Stimulated activated CD8-positive, alpha-beta memory T cell treated with anti-CD3 and anti-CD28 coated beads, Interleukin-7, amount 100 ng/mL, for 1 hour (primary cell): ENCODE measurements at regions not wholly inside any gene's neighbourhood (a gene's known extent, or its start where the extent isn't known, plus 50 kb on each side); places are given as distances from the start of the nearest gene placed in this dataset.
"Not testable (repeated sequence)": the region's sequence is repeated elsewhere in the genome, so short reads cannot be mapped to it uniquely, and the experiment has no call there.

ENCODE experiments used
- DNase-seq, 2 donors: peaks; one replicate each; pipeline ENCODE4 v3.0.0-alpha.2; 2020; ENCODE audit warnings: low read depth in 2 of 2

DNA sequence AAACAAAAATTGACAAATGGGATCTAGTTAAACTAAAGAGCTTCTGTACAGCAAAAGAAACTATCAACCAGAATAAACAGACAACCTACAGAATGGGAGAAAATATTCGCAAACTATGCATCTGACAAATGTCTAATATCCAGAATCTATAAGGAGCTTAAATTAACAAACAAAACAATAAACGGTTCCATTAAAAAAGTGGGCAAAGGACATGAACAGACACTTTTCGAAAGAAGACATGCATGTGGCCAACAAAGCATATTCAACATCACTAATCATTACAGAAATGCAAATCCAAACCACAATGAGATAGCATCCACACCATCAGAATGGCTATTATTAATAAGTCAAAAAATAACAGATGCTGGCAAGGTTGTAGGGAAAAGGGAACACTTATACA lies 50.5 kb upstream of the MED13L start:
- DNase-seq: not testable (repeated sequence)

DNA sequence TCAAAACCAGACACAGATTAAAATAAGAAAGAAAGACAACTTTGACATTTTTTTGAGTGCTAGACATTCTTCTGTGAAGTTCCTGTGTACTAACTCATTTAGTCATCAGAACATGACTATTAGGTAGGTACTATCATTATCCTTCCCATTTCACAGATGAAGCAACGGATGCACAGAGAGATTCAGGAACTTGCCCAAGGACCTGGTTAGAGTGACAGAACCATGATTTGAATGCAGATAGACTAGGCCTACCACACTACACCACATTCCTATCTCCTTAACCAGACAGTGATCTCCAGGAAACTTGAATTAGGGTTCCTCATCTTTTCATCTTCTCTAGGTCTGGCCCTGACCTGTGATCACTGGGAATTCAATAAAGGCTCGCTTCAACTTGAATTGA lies 54.4 kb upstream of the MED13L start:
- no peak for DNase-seq

DNA sequence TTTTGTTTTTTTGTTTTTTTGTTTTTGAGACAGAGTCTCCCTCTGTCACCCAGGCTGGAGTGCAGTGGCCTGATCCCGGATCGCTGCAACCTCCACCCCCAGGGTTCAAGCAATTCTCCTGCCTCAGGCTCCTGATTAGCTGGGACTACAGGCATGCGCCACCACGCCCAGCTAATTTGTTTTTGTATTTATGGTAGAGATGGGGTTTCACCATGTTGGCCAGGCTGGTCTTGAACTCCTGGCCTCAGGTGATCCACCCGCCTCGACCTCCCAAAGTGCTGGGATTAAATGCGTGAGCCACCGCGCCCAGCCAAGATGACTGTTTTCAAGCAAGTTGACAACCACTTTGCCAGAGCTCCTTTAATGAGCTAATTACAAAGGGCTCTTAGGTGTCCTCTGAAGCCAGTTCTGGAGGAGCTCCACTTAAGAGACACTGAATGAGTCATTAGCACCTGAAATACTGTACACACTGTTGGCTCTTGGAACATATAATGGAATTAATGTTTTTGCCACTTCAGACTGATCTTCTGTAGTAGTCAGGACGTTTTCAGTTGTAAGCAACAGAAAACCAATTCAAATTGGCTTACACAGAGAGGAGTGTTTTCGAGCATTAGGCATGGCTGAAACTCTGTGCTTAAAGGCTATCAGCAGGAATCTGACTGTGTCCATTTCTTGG lies 55.4 kb upstream of the MED13L start:
- no peak for DNase-seq

DNA sequence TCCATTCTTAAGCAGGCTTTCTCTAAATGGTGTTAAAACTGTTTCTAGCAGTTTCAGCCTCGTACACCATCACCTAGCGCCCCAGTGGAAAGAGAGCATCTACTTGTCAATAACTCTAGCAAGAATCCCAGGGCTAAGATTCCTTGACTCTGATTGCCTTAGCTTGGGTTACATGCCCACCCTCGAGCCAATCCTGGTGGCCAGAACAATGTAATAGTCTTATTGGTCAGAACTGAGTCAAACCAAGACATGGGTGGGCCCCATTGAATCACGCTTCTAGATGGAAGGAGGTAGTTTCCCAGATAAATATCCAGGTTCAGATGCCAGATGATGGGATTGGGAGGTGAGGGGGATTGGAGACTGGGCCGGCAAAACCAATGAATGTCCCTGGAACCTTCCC lies 55.9 kb upstream of the MED13L start:
- DNase-seq: no peak

DNA sequence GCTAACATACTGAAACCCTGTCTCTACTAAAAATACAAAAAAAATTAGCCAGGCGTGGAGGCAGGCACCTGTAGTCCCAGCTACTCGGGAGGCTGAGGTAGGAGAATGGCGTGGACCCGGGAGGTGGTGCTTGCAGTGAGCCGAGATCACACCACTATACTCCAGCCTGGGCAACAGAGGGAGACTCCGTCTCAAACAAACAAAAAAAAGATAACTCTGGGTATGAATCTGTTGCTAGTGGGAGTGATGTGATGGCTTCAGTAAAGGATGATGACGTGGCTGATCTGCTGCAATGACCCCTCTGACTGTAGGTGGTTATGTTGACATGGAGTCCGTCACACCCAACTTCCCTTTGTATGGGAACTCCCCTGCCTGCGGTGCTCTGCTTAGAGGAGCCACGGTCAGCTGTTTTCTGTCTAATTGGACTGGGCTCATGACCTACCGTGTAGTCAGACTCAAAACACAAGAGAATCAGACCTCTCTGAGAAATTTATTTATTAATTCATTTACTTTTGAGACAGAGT lies 59.1 kb upstream of the MED13L start:
- DNase-seq: no peak

DNA sequence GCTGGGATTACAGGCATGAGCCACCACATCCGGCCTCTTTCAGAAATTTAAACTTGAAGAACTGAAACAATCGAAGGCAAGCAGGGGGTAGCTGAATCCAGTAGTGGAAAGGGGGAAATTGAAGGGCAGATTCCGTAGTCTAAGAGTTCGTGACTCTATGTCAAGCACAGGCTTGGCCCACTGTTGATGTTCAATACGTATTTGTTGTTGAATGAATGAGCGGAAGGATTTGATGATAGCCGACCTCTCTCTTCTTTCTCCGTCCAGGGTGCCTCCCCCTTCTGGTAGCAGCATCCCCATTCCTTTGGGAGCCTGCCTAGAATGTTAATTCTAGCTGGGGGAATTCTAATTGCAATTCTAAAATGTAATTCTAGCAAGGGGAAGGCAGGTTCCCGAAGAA lies 59.8 kb upstream of the MED13L start:
- DNase-seq: no peak

DNA sequence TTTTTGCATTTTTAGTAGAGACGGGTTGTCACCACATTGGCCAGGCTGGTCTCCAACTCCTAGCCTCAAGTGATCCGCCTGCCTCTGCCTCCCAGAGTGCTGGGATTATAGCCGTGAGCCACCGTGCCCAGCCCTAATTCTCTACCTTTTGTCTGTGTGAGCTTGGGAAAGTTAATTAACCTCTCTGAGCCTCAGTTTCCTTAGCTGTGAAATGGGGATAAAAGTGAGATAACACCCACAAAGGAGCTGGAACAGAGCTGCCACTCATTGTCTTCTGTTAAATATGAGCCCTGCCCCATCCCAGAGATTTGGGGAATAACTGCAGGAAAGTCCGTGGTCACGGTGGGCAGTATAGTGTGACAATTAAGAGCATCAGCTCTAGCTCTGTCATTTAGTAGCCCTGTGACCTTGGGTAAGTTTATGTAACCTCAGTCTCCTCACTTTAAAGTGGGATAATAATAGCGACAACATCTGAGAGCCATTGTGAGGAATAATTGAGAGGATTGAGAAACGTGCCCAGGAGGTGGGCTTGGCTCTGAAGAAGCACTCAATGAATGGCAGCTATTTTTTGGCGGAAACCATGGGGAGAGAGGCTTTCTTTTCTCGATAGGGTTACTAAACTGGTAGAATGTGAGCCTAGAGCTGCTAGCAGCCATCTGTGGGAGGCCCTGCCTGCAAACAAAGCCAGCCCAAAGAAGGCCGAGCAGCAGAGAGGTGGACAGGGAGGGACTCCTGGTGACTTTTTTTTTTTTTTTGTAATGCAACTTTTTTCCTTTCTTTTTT lies 60.8 kb upstream of the MED13L start:
- no peak for DNase-seq

DNA sequence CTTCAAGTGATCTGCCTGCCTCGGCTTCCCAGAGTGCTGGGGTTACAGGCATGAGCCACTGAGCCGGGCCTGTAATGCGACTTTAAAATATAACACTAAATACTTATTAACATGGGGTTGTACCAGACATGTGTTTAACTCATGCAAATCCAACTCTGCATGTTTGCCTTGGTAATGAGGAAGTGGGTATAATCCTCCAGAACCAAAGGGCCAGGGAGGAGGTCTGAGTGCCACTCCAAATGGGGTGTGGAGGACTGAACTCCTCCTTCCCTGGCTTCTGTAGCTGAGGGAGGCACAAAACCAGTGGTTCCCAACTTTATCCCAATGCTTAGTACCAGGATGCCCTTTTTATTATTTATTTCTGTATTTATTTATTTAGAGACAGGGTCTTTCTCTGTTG lies 61.6 kb upstream of the MED13L start:
- no peak for DNase-seq

DNA sequence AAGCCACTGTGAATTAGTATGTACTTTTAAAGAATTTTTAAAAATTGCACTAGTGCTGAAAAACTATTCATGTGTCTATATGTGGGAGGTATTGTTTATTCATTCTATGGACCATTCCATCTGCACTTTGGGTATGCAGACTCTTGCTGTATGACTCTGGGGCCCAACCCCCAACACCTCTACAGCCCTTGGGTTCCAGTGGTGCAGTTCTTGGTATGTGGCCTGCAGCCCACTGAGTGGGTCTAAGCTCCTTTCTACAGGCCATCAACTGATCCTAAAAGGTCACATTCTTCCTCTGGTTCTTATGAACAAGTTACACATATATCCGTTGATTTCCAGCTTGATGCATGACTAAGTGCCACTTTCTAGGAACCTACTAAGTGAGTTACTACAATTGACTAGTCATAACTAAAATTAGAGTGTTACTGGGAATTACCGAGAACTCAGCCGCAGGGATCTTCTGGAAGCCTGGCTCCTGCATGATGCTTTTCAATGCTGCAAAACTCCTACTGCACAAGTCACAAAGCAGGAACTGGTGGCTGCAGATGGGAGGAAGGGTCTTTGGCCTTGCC lies 62.4 kb upstream of the MED13L start:
- DNase-seq: no peak

DNA sequence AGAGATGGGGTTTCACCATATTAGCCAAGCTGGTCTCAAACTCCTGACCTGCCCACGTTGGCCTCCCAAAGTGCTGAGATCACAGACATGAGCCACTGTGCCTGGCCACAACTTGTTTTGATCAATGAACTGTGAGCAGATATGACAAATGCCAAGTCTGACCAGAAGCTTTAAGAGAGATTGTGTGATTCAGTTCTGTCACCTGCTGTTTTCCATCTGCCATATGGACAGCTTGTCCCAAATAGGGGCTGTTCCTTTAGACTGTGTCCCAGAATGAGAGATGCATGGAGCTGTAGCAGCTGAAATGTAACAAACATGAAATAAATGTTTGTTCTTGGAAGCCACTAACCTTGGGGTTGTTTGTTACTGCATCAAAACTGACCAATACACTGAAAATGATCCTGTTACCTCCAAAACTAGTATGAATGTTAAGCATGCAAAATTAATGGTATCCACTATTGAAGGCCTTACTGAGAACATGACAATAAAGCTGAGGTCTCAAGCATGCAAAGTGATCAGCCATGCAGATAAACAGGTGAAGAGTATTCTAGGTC lies 65.9 kb upstream of the MED13L start:
- no peak for DNase-seq

DNA sequence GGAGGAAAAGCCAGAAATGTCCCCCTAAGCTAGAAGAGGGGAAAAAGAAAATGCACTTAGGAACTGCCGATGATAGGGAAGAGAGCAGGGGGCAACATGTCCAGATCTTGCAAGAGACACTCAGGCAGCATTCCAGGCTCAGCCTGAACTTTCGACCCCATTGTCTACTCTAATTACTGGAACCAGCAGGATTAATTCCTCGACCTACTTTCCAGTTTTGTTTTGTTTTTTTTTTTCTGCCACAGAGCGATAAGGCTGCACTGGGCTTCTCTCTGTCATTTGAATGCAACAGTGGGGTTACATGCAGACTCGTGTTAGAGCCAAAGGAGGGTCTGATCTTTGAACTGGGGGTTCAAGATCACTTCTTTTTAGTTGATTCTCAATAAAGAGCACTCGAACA lies 68.7 kb upstream of the MED13L start:
- DNase-seq: no peak

DNA sequence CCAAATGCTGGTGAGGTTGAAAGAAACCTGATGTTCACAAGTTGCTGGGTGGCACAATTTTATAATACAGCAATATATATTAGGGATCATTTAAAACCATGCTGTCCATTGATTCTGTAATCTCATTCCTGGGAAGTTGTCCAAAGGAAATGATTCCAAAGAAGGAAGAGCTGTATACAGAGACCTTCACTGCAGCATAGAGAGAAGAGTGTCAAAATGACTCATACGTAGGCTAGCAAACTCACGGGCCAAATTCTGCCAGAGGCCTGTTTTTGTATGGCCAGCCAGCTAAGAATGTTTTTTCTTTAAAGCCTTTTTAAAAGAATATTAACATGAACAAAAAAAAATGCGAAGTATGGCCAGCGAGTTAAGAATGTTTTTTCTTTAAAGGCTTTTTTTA lies 69.2 kb upstream of the MED13L start:
- DNase-seq: no peak

DNA sequence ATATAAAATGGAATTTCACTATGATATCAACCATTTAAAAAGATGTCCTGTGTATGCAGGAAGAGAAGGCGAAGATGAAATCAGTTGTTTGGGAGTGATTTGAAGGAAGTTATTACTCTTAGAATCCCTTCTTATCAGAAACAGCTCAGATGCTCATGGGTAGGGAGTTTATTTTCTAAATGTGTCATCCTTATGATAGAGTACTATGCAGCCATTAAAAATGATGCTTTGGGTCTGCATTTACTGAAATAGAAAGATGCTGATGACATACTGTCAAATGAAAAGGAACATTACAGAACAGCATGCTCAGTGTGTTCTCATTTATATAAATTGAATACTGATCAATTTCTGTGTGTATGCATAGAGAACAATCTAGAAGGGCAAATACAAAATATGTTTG lies 69.8 kb upstream of the MED13L start:
- DNase-seq: no peak

DNA sequence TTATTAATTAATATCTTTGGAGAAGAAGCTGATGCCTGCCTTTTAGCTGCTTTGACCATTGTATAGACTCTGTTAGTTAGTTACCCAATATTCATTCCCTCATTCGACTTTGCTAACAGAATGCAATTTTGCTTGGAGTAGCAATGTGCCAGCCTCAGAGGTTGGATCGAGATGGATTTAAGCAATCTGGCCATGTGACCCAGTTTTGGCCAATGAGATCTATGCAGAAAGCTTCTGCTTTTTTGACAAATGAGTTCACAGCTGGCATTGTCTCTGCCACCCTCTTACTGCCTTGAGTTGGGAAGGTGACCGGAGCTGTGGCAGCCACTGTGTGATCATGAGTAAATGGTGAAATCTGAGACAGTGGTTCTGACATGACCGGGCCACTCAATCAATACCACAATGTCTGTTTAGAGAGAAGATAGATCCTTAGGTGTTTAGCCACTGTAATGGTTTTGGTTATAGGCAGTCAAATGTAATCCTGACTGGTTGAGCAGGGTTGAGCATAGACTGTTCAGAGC lies 74.9 kb upstream of the MED13L start:
- DNase-seq: no peak

DNA sequence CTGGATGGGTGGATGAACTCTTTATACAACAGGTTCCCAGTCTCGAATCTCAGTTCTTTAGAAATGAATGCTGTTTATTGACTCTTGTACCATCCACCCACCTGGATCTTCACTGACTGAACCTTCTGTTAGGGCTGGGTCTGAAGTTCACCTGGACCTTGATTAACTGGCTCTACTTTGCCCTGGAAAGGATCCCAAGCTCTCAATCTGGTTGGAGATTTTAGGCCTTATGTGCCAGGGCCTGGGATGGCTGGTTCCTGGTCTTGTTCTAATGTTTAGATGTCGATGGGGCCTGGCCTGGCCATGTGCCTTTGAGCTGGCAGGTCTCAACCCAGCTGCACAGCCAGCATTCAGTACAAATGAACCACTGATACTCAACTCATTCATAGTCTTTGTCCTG lies 76.5 kb upstream of the MED13L start:
- DNase-seq: no peak

DNA sequence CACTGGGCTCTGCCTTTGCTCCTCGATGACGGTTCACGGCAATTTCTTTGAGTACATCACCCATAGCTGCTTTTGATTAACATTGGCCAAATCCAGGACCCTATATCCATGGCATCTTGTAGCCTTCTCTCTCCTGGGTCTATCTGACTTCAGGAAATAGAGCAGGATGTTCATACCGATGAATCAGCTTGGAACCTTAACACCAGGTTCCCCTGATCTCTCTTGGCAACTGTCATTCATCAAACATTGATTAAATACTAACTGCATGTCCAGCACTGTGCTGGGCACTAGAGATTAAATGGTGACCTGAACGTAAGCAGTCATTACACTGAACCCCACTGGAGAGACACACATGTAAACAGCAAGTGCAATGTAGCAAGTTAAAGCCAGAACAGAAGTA lies 77.0 kb upstream of the MED13L start:
- no peak for DNase-seq

DNA sequence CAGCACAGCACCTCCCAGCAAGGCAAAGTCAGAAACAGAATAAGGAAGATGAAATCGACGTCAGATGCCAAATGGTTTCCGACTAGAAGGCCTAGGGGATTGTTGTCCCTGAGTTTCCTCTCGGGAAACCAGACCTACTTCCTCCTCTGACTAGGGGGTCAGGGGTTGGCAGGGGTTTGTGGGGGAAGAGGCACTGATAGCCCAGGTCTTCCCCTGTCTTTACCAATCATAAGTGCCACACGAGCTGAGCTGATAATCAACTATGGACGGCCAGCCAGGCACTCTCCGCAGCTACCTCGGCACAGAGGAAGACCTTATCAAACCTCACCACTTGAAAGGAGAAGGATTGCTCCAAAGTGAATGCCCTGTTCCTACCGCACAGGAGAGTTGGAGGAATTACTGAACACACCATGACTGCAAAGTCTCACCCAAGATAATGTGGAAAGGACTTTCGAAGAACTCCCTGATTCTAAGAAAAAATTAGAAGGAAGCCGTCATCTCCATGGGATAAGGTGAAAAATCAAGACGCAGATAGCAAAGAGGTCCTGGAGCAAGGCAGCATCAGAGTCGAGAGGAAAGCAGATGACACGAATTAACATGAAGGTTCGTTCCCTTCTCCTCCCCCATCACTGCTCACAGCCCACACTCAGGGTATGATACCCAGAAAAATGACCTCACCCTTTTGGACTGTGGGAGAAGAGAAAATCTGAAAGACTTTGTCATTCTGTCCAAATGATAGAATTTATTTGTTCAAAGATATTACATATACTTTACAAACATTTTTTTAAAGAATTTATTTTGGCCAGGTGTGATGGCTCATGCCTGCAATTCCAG lies 77.7 kb upstream of the MED13L start:
- DNase-seq: no peak

DNA sequence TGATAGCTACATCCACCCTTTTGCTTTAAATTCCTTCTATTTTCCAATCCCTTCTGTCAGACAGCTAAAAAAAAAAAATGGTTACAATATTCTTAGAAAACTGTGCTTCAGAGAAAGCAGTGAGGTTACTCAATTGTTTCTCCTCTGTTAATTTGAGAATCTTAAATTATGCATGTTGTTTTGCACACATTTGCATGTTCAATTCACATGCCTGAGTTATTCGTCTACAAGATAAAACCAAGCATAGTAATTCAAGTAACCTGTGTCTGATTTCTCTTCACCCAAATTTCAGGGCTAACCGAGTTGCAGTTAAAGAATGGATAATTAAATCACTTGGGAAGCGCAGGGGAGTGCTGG lies 81.0 kb upstream of the MED13L start:
- no peak for DNase-seq

DNA sequence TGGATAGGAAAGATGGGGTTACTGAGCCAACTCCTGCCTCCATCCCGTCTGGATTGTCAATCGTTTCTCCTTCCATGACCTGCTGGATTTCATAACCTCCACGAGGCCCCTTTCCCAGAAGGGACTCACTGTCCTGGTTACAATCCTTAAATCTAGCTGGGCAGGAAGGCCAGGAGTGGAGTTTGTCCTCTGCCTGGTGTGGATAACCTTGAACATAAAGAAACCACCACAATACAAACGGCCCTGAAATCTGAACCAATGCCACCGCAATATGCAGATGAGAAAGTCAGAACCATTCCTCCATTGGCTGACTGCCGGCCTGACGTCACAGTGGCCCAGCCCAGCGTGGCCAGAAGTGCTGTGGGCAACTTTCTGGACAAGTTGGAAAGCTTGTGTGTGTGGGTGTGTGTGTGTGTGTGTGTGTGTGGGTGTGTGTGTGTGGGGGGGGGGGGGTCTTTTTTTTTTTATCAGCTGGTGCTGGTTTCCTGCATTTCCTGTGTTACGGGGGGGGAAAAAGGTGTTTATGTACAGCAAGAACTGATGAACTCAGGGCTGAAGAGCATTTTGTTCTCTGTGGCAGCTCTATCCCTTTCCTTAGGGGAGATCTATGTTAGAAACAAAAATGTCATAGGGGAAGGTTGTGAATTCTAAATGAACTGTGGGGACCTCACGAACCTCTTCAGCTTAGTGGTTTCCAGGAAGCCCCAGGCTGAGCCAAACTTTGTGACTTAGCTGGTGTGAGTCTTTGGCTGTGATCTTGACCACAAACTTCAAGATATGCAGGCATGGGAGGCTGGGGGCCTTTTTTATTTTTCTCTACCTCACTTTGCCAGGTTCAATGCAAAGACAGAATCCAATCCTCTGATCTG lies 81.6 kb upstream of the MED13L start:
- DNase-seq: peak; percentile 37 to 45

DNA sequence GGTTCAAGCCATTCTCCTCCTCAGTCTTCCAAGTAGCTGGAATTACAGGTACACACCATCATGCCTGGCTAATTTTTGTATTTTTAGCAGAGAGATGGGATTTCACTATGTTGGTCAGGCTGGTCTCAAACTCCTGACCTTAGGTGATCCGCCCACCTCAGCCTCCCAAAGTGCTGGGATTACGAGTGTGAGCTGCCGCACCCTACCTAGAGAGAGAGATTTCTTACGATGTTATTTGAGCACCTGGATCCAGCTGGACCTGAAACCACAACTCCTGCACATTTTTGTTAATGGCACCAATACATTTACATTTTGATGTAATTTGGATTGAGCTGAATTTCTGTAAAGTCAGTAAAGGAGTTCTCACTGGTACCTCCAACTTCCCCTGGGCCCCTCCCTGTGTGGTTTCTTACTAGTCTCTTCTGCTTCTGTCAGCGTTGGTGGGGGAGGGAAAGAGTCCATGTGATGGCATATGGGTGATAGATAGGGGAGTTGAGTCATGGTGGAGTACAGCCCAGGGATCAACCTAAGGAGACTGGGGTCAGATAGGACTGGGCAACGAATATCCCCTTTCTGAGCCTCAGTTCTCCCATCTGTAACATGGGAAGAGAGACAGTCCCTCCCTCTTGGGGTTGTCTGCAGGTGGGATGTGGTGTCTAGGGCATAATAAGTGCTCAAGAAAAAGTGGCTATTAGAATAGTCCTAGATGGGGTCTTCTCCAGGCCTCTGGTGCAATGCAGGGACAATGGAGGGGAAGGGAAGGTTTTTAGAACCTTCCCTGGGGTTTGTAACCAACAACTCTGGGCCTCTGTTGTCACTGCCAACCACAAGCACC lies 83.3 kb upstream of the MED13L start:
- DNase-seq: no peak
